Loucy (cell line): ENCODE measurements at regions not wholly inside any gene's neighbourhood (a gene's known extent, or its start where the extent isn't known, plus 50 kb on each side); places are given as distances from the start of the nearest gene placed in this dataset.

Experiments
- EZH2phosphoT487 ChIP-seq: fragments of 200-600 bp; IDR thresholded peaks from 2 replicates; pipeline ENCODE4 v1.6.1; 2018; ENCODE audit warnings: antibody characterized with exemption, mild to moderate bottlenecking, moderate library complexity, borderline replicate concordance
- TF ChIP-seq, protein P1 (sequence below): fragments of 200-600 bp; sonication (generic); conservative IDR thresholded peaks from 2 replicates; pipeline ENCODE4 v1.5.1; 2014; ENCODE audit warnings: mild to moderate bottlenecking, antibody characterized with exemption, low read length

DNA sequence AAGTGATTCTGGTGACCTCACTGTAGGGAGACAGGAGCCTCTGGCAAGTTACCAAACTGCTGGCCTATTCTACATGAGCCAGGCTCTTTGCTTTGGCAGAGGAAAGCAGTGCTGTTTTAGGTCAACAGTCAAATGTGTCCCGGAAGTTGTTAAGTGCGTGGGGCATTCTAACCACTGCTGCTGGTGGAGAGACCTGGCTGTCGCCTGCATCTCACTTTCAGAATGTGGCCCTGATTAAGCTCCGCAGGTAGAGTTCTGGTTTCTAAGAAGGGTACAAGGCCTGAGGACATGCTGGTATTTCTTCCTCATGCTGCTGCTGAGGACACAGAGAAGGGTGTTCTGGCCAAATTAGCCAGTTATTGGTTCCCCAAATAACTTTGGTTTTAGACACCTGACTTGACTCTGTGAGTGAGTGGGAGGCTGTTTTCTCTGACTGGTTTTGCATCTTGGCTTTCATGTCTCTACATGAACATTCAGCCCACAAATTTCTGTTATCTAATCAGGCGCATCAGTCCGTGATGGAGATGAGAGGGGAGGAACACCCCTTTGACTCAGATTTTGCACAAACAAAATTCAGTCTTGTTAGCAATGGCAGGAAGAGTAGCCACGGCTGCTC lies 120.8 kb downstream of the LMO4 start:
- TF ChIP-seq, protein P1, sequence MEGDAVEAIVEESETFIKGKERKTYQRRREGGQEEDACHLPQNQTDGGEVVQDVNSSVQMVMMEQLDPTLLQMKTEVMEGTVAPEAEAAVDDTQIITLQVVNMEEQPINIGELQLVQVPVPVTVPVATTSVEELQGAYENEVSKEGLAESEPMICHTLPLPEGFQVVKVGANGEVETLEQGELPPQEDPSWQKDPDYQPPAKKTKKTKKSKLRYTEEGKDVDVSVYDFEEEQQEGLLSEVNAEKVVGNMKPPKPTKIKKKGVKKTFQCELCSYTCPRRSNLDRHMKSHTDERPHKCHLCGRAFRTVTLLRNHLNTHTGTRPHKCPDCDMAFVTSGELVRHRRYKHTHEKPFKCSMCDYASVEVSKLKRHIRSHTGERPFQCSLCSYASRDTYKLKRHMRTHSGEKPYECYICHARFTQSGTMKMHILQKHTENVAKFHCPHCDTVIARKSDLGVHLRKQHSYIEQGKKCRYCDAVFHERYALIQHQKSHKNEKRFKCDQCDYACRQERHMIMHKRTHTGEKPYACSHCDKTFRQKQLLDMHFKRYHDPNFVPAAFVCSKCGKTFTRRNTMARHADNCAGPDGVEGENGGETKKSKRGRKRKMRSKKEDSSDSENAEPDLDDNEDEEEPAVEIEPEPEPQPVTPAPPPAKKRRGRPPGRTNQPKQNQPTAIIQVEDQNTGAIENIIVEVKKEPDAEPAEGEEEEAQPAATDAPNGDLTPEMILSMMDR = no peak
- TF ChIP-seq EZH2phosphoT487 = no peak
